ENCODE measurements at regions not wholly inside any gene's neighbourhood (a gene's known extent, or its start where the extent isn't known, plus 50 kb on each side); places are given as distances from the start of the nearest gene placed in this dataset.
"Not testable (repeated sequence)": the region's sequence is repeated elsewhere in the genome, so short reads cannot be mapped to it uniquely, and the experiment has no call there.

GRCh38 chr2:183752571-183752970 lies 628.3 kb downstream of the NUP35 start:
- Mint-ChIP-seq H3K9me3 (peaks cover 6% of the 10 kb centered on the region), H3K36me3 (ENCODE audit: low read depth) (no peaks in the 10 kb centered on the region), H3K27me3 (ENCODE audit: insufficient read depth) (no peaks in the 10 kb centered on the region), H3K4me3 (no peak overlapping the region), H3K27ac (no peak overlapping the region), H3K4me1 (ENCODE audit: low read depth) (no peaks in the 10 kb centered on the region)
- DNase-seq (ENCODE audit: low spot score), result no peak
- intact Hi-C loops (cut with micrococcal nuclease), result no loop called here

DNA sequence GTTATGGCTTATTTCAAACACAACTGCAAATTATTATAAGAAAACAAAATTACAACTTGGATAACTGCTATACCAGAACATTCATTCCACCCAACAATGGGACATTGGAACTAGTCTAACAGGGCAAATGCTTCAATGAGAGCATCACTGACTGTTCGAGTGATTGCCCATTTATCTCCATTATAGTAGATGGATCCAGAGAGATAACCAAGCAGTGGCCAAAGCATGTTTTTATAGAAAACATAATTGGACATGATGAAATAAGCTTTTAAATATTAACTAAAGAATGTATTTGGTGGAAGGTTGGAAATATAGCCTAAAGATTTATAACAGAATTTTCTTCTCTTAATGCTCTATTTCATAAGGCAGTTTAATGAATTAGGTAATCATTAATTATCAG lies 634.8 kb downstream of the NUP35 start:
- no peak overlapping the region for H3K27ac Mint-ChIP-seq
- intact Hi-C loops (cut with micrococcal nuclease), result no loop called here

DNA sequence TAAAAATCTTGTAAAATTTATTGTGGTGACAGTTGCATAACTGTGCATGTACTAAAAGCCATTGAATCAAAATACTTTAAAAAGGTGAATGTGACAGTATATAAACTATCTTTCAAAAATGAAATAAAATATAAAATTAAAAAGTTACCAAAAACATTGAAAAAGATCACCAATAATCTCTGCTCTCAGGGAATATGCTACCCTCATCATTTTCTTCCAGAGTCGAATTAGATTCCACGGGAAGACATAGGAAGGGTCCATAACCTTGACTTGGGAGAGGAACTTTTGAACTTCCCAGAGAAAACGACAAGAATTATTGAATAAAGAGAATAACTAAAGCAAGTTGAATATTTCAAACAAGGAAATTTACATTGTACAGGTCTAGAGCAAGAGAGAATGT lies 649.5 kb downstream of the NUP35 start:
- H3K4me3 Mint-ChIP-seq, result no peak overlapping the region
- H3K4me1 Mint-ChIP-seq (ENCODE audit: low read depth), result no peaks in the 10 kb centered on the region
- H3K27me3 Mint-ChIP-seq (ENCODE audit: insufficient read depth), result no peaks in the 10 kb centered on the region
- no peak overlapping the region for H3K27ac Mint-ChIP-seq
- H3K9me3 Mint-ChIP-seq, result peaks cover 18% of the 10 kb centered on the region
- intact Hi-C loops (cut with micrococcal nuclease), result no loop called here
- H3K36me3 Mint-ChIP-seq (ENCODE audit: low read depth), result no peaks in the 10 kb centered on the region
- no peak for DNase-seq (ENCODE audit: low spot score)

More for the DNA sequence above, 634.8 kb downstream of the NUP35 start:
- Mint-ChIP-seq H3K9me3 (peaks cover 6% of the 10 kb centered on the region), H3K27me3 (ENCODE audit: insufficient read depth) (no peaks in the 10 kb centered on the region), H3K4me3 (no peak overlapping the region), H3K4me1 (ENCODE audit: low read depth) (no peaks in the 10 kb centered on the region), H3K36me3 (ENCODE audit: low read depth) (no peaks in the 10 kb centered on the region)
- DNase-seq (ENCODE audit: low spot score), result no peak

GRCh38 chr2:183780072-183780471 lies 655.8 kb downstream of the NUP35 start:
- H3K27ac Mint-ChIP-seq, result no peak overlapping the region

DNA sequence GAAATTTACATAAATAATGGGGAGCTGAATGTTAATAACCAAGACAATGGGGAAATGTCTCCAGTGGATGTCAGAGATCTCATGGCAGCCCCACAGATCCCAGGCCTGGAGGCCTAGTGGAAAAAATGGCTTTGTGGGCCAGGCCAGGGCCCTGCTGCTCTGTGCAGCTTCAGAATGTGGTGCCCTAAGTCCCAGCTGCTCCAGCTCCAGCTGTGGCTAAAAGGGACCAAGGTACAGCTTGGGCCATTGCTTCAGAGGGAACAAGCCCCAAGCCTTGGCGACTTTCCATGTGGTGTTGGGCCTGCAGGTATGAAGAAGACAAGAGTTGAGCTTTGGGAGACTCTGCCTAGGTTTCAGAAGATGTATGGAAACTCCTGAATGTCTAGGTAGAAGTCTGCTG lies 658.2 kb downstream of the NUP35 start:
- Mint-ChIP-seq H3K4me3 (no peak overlapping the region), H3K36me3 (ENCODE audit: low read depth) (no peaks in the 10 kb centered on the region), H3K27ac (no peak overlapping the region), H3K4me1 (ENCODE audit: low read depth) (no peaks in the 10 kb centered on the region), H3K27me3 (ENCODE audit: insufficient read depth) (no peaks in the 10 kb centered on the region), H3K9me3 (peaks cover 6% of the 10 kb centered on the region)
- intact Hi-C loops (cut with micrococcal nuclease), result no loop called here
- DNase-seq (ENCODE audit: low spot score), result no peak

More at GRCh38 chr2:183780072-183780471, 655.8 kb downstream of the NUP35 start:
- Mint-ChIP-seq H3K27me3 (ENCODE audit: insufficient read depth) (no peaks in the 10 kb centered on the region), H3K4me1 (ENCODE audit: low read depth) (no peaks in the 10 kb centered on the region), H3K9me3 (peaks cover 11% of the 10 kb centered on the region), H3K4me3 (no peak overlapping the region), H3K36me3 (ENCODE audit: low read depth) (no peaks in the 10 kb centered on the region)
- no peak for DNase-seq (ENCODE audit: low spot score)
- intact Hi-C loops (cut with micrococcal nuclease), result no loop called here

GRCh38 chr2:183788796-183789195 lies 664.6 kb downstream of the NUP35 start:
- H3K27me3 Mint-ChIP-seq (ENCODE audit: insufficient read depth); H3K27ac Mint-ChIP-seq; DNase-seq (ENCODE audit: low spot score); H3K36me3 Mint-ChIP-seq (ENCODE audit: low read depth); H3K4me3 Mint-ChIP-seq; H3K4me1 Mint-ChIP-seq (ENCODE audit: low read depth); intact Hi-C loops (cut with micrococcal nuclease): not testable (repeated sequence)
- H3K9me3 Mint-ChIP-seq, result peaks cover 11% of the 10 kb centered on the region

- intact Hi-C loops (cut with micrococcal nuclease); H3K27ac Mint-ChIP-seq; H3K4me3 Mint-ChIP-seq; H3K4me1 Mint-ChIP-seq (ENCODE audit: low read depth); H3K27me3 Mint-ChIP-seq (ENCODE audit: insufficient read depth); DNase-seq (ENCODE audit: low spot score); H3K36me3 Mint-ChIP-seq (ENCODE audit: low read depth): not testable (repeated sequence)
- peaks cover 11% of the 10 kb centered on the region for H3K9me3 Mint-ChIP-seq
These were observed 668.1 kb downstream of the NUP35 start for GRCh38 chr2:183792165-183792924.

GRCh38 chr2:183798535-183798934 lies 674.3 kb downstream of the NUP35 start:
- Mint-ChIP-seq H3K27ac (no peak overlapping the region), H3K27me3 (ENCODE audit: insufficient read depth) (no peaks in the 10 kb centered on the region), H3K9me3 (no peaks in the 10 kb centered on the region), H3K36me3 (ENCODE audit: low read depth) (no peaks in the 10 kb centered on the region), H3K4me3 (no peak overlapping the region), H3K4me1 (ENCODE audit: low read depth) (no peaks in the 10 kb centered on the region)
- DNase-seq (ENCODE audit: low spot score), result no peak
- intact Hi-C loops (cut with micrococcal nuclease), result no loop called here

GRCh38 chr2:183799761-183800160 lies 675.5 kb downstream of the NUP35 start:
- H3K4me1 Mint-ChIP-seq (ENCODE audit: low read depth), result no peaks in the 10 kb centered on the region
- no peak overlapping the region for H3K27ac Mint-ChIP-seq
- intact Hi-C loops (cut with micrococcal nuclease), result no loop called here
- no peaks in the 10 kb centered on the region for H3K9me3 Mint-ChIP-seq
- H3K4me3 Mint-ChIP-seq, result no peak overlapping the region
- H3K27me3 Mint-ChIP-seq (ENCODE audit: insufficient read depth), result no peaks in the 10 kb centered on the region
- no peaks in the 10 kb centered on the region for H3K36me3 Mint-ChIP-seq (ENCODE audit: low read depth)
- DNase-seq (ENCODE audit: low spot score), result no peak

GRCh38 chr2:183803596-183803995 lies 679.4 kb downstream of the NUP35 start:
- Mint-ChIP-seq H3K4me3 (no peak overlapping the region), H3K36me3 (ENCODE audit: low read depth) (no peaks in the 10 kb centered on the region), H3K4me1 (ENCODE audit: low read depth) (no peaks in the 10 kb centered on the region), H3K27me3 (ENCODE audit: insufficient read depth) (no peaks in the 10 kb centered on the region), H3K9me3 (no peaks in the 10 kb centered on the region), H3K27ac (no peak overlapping the region)
- intact Hi-C loops (cut with micrococcal nuclease), result no loop called here
- DNase-seq (ENCODE audit: low spot score), result no peak

GRCh38 chr2:183807870-183808269 lies 683.6 kb downstream of the NUP35 start:
- Mint-ChIP-seq H3K4me3 (no peak overlapping the region), H3K27ac (no peak overlapping the region), H3K36me3 (ENCODE audit: low read depth) (no peaks in the 10 kb centered on the region), H3K4me1 (ENCODE audit: low read depth) (no peaks in the 10 kb centered on the region), H3K9me3 (no peaks in the 10 kb centered on the region), H3K27me3 (ENCODE audit: insufficient read depth) (no peaks in the 10 kb centered on the region)
- intact Hi-C loops (cut with micrococcal nuclease), result no loop called here
- no peak for DNase-seq (ENCODE audit: low spot score)

- Mint-ChIP-seq H3K36me3 (ENCODE audit: low read depth) (no peaks in the 10 kb centered on the region), H3K27ac (no peak overlapping the region), H3K4me3 (no peak overlapping the region), H3K4me1 (ENCODE audit: low read depth) (no peaks in the 10 kb centered on the region), H3K9me3 (no peaks in the 10 kb centered on the region), H3K27me3 (ENCODE audit: insufficient read depth) (no peaks in the 10 kb centered on the region)
- intact Hi-C loops (cut with micrococcal nuclease), result no loop called here
- DNase-seq (ENCODE audit: low spot score), result no peak
These were observed 685.2 kb downstream of the NUP35 start for GRCh38 chr2:183809404-183809803.

- intact Hi-C loops (cut with micrococcal nuclease), result no loop called here
- H3K36me3 Mint-ChIP-seq (ENCODE audit: low read depth), result no peaks in the 10 kb centered on the region
- no peaks in the 10 kb centered on the region for H3K4me1 Mint-ChIP-seq (ENCODE audit: low read depth)
- H3K27ac Mint-ChIP-seq, result no peak overlapping the region
- no peaks in the 10 kb centered on the region for H3K9me3 Mint-ChIP-seq
- H3K27me3 Mint-ChIP-seq (ENCODE audit: insufficient read depth), result no peaks in the 10 kb centered on the region
- no peak overlapping the region for H3K4me3 Mint-ChIP-seq
- no peak for DNase-seq (ENCODE audit: low spot score)
These were observed 687.0 kb downstream of the NUP35 start for GRCh38 chr2:183811281-183811680.

GRCh38 chr2:183812091-183812490 lies 687.8 kb downstream of the NUP35 start:
- Mint-ChIP-seq H3K4me3 (no peak overlapping the region), H3K27me3 (ENCODE audit: insufficient read depth) (no peaks in the 10 kb centered on the region), H3K9me3 (no peaks in the 10 kb centered on the region), H3K27ac (no peak overlapping the region), H3K4me1 (ENCODE audit: low read depth) (no peaks in the 10 kb centered on the region), H3K36me3 (ENCODE audit: low read depth) (no peaks in the 10 kb centered on the region)
- intact Hi-C loops (cut with micrococcal nuclease), result no loop called here
- DNase-seq (ENCODE audit: low spot score), result no peak
